Neural crest cell (in vitro differentiated cells): ENCODE measurements at regions not wholly inside any gene's neighbourhood (a gene's known extent, or its start where the extent isn't known, plus 50 kb on each side); places are given as distances from the start of the nearest gene placed in this dataset.

ENCODE experiments used
- DNase-seq: peaks from one replicate; pipeline ENCODE4 v3.0.0; 2021; ENCODE audit warnings: low read depth, mixed read lengths, low spot score
- H3K27ac Mint-ChIP-seq: one replicate; pipeline ENCODE4 v1.8.0; 2021; ENCODE audit warnings: mild to moderate bottlenecking, mixed read lengths; ENCODE audit not compliant: unreplicated experiment
- H3K27me3 Mint-ChIP-seq: 2 replicates; pipeline ENCODE4 v1.8.0; 2021; ENCODE audit warnings: low read depth, mild to moderate bottlenecking, mixed read lengths
- H3K36me3 Mint-ChIP-seq: 2 replicates; pipeline ENCODE4 v1.8.0; 2021; ENCODE audit warnings: low read depth, mild to moderate bottlenecking, mixed read lengths
- H3K4me1 Mint-ChIP-seq: 2 replicates; pipeline ENCODE4 v1.8.0; 2021; ENCODE audit warnings: mixed read lengths
- H3K4me3 Mint-ChIP-seq: one replicate; pipeline ENCODE4 v1.8.0; 2021; ENCODE audit warnings: mild to moderate bottlenecking, mixed read lengths
- H3K9me3 Mint-ChIP-seq: 2 replicates; pipeline ENCODE4 v1.8.0; 2021; ENCODE audit warnings: mixed read lengths
- TF ChIP-seq, protein P1 (sequence below): fragments of 200-600 bp; sonication (generic); conservative IDR thresholded peaks from 2 replicates; pipeline ENCODE4 v1.5.0; 2021; ENCODE audit warnings: antibody characterized with exemption, mild to moderate bottlenecking

GRCh38 chr6:102641426-102641825, 1247.9 kb downstream of the GRIK2 start:
- peaks cover 13% of the 10 kb centered on the region for H3K9me3 Mint-ChIP-seq
- no peak overlapping the region for H3K4me3 Mint-ChIP-seq
- H3K27me3 Mint-ChIP-seq, result no peaks in the 10 kb centered on the region
- no peak overlapping the region for H3K27ac Mint-ChIP-seq
- DNase-seq, result no peak
- H3K36me3 Mint-ChIP-seq, result no peaks in the 10 kb centered on the region
- H3K4me1 Mint-ChIP-seq, result no peaks in the 10 kb centered on the region
- TF ChIP-seq, protein P1, sequence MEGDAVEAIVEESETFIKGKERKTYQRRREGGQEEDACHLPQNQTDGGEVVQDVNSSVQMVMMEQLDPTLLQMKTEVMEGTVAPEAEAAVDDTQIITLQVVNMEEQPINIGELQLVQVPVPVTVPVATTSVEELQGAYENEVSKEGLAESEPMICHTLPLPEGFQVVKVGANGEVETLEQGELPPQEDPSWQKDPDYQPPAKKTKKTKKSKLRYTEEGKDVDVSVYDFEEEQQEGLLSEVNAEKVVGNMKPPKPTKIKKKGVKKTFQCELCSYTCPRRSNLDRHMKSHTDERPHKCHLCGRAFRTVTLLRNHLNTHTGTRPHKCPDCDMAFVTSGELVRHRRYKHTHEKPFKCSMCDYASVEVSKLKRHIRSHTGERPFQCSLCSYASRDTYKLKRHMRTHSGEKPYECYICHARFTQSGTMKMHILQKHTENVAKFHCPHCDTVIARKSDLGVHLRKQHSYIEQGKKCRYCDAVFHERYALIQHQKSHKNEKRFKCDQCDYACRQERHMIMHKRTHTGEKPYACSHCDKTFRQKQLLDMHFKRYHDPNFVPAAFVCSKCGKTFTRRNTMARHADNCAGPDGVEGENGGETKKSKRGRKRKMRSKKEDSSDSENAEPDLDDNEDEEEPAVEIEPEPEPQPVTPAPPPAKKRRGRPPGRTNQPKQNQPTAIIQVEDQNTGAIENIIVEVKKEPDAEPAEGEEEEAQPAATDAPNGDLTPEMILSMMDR, result no peak

GRCh38 chr6:102631921-102632320, 1238.4 kb downstream of the GRIK2 start:
- H3K9me3 Mint-ChIP-seq, result no peaks in the 10 kb centered on the region
- TF ChIP-seq, protein P1, result no peak
- no peaks in the 10 kb centered on the region for H3K4me1 Mint-ChIP-seq
- H3K4me3 Mint-ChIP-seq, result no peak overlapping the region
- H3K36me3 Mint-ChIP-seq, result no peaks in the 10 kb centered on the region
- no peaks in the 10 kb centered on the region for H3K27me3 Mint-ChIP-seq
- H3K27ac Mint-ChIP-seq, result no peak overlapping the region
- no peak for DNase-seq

DNA sequence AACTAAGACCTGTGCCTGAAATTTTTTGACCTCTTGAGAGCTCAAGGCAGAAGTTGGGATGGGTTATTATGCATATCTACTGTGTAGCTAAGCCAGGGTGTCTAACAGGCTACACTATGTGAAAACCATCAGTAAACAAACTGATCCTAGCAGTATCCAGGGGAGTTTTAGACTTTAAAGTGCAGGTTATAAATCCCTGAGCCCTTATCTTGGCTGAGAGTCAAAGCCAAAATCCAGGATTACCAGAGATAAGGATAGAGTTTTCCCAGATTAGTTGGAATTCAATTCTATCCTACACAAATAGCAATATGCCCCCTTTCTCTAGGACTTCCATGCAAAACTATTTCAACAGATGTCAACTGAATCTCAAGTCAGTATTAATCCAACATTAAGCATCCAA, 1229.7 kb downstream of the GRIK2 start:
- H3K27ac Mint-ChIP-seq, result no peak overlapping the region
- TF ChIP-seq, protein P1, result no peak
- H3K36me3 Mint-ChIP-seq, result no peaks in the 10 kb centered on the region
- H3K9me3 Mint-ChIP-seq, result no peaks in the 10 kb centered on the region
- no peak overlapping the region for H3K4me3 Mint-ChIP-seq
- H3K27me3 Mint-ChIP-seq, result peaks cover 6% of the 10 kb centered on the region
- H3K4me1 Mint-ChIP-seq, result no peaks in the 10 kb centered on the region
- DNase-seq, result no peak

GRCh38 chr6:102619585-102619984, 1226.1 kb downstream of the GRIK2 start:
- no peak overlapping the region for H3K27ac Mint-ChIP-seq
- H3K36me3 Mint-ChIP-seq, result no peaks in the 10 kb centered on the region
- TF ChIP-seq, protein P1, result peak; percentile 68
- no peak overlapping the region for H3K4me3 Mint-ChIP-seq
- no peak for DNase-seq
- H3K9me3 Mint-ChIP-seq, result peaks cover 6% of the 10 kb centered on the region
- peaks cover 2% of the 10 kb centered on the region for H3K27me3 Mint-ChIP-seq
- H3K4me1 Mint-ChIP-seq, result no peaks in the 10 kb centered on the region

DNA sequence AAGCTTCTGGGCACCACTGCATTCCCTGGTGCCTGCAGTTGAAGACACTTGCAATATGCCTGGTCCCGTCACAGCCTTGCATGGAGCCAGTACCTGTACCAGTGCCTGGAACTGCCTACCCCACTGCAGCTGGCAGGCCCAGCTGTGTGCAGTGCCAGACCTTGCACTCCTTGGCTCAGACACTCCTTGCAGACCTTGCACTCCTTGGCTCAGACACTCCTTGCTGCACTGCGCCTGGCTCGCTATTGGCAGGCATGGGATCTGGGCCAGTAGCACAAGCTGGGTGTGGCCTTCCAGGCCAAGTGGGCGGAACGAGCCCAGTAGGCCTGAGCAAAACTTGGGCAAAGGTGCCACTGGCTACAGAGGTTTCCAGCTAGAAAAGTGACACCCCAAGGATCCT, 1189.1 kb downstream of the GRIK2 start:
- no peaks in the 10 kb centered on the region for H3K36me3 Mint-ChIP-seq
- H3K4me1 Mint-ChIP-seq, result no peaks in the 10 kb centered on the region
- no peak overlapping the region for H3K4me3 Mint-ChIP-seq
- no peaks in the 10 kb centered on the region for H3K27me3 Mint-ChIP-seq
- DNase-seq, result no peak
- peaks cover 5% of the 10 kb centered on the region for H3K9me3 Mint-ChIP-seq
- TF ChIP-seq, protein P1, result no peak
- H3K27ac Mint-ChIP-seq, result no peak overlapping the region
